PC-3 (cell line): ENCODE measurements at regions not wholly inside any gene's neighbourhood (a gene's known extent, or its start where the extent isn't known, plus 50 kb on each side); places are given as distances from the start of the nearest gene placed in this dataset.

Experiments
- EZH2 ChIP-seq: fragments of 300-600 bp; sonication (generic); IDR thresholded peaks from one replicate; pipeline ENCODE4 v1.6.1; 2017; ENCODE audit warnings: antibody characterized with exemption, mild to moderate bottlenecking, low read length; ENCODE audit not compliant: unreplicated experiment
- TF ChIP-seq, protein P1 (sequence below): fragments of 300-600 bp; sonication (generic); conservative IDR thresholded peaks from 2 replicates; pipeline ENCODE4 v1.5.1; 2017; ENCODE audit warnings: antibody characterized with exemption, low read depth, mild to moderate bottlenecking, low read length

DNA sequence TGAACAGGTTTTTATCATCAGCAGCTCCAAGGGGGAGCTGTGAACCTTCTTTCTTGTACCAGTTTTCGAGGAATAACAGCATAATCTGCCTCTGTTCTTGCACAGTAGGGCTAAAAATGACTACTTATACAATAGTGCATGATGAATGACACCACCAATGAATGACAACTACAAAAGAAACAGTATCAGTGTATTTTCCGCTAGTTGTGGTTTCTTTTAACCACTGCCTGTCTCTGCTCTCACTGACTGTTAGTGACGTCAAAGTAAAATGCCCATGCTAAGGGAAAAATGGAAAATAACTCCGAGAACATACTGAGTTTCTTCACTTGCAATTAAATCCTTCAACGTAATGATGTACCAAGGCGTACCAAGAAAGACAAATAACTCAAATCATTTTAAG is 294.9 kb downstream of the MAP2K6 start:
- TF ChIP-seq, protein P1, sequence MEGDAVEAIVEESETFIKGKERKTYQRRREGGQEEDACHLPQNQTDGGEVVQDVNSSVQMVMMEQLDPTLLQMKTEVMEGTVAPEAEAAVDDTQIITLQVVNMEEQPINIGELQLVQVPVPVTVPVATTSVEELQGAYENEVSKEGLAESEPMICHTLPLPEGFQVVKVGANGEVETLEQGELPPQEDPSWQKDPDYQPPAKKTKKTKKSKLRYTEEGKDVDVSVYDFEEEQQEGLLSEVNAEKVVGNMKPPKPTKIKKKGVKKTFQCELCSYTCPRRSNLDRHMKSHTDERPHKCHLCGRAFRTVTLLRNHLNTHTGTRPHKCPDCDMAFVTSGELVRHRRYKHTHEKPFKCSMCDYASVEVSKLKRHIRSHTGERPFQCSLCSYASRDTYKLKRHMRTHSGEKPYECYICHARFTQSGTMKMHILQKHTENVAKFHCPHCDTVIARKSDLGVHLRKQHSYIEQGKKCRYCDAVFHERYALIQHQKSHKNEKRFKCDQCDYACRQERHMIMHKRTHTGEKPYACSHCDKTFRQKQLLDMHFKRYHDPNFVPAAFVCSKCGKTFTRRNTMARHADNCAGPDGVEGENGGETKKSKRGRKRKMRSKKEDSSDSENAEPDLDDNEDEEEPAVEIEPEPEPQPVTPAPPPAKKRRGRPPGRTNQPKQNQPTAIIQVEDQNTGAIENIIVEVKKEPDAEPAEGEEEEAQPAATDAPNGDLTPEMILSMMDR, result no peak
- TF ChIP-seq EZH2, result no peak
